ENCODE measurements at regions not wholly inside any gene's neighbourhood (a gene's known extent, or its start where the extent isn't known, plus 50 kb on each side); places are given as distances from the start of the nearest gene placed in this dataset.

DNA sequence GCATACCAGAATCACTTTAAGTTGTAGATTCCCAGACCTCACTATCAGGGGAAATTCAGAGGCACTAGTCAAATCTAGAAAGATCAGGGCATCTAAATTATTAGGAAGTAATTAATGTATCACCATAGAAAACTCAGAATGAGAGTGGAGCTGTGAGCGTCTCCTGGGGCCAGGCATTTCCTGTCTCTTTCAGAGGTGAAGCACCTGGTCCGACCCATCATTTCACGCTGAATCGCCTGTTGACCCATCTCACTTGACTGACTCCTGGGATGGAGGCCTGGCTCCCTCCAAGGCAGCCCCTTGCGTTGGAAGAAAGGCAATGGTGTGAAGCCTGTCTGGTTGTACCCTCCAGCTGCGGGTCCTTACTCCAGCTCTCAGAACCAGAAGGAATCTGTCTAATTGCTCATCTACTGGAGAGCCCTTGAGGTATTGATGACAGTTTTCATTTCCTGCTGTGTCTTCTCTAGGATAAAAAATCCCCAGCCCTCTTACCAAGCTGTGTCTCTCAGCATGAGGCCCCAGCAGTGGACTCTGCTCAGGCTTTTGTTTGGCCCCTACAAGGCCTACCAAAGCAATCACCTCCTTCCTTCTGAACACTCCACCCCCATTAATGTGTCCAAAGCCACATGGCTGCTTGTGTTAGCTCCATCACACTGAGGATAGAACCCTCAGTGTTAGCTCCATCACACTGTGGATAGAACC lies 93.2 kb upstream of the SYT13 start:
- TF ChIP-seq FOXM1 (IDR thresholded peaks at IDR 0.05; ENCODE audit: borderline replicate concordance) = no peak
- TF ChIP-seq, protein P1, sequence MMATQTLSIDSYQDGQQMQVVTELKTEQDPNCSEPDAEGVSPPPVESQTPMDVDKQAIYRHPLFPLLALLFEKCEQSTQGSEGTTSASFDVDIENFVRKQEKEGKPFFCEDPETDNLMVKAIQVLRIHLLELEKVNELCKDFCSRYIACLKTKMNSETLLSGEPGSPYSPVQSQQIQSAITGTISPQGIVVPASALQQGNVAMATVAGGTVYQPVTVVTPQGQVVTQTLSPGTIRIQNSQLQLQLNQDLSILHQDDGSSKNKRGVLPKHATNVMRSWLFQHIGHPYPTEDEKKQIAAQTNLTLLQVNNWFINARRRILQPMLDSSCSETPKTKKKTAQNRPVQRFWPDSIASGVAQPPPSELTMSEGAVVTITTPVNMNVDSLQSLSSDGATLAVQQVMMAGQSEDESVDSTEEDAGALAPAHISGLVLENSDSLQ (IDR thresholded peaks at IDR 0.05) = no peak
- no peak for TF ChIP-seq CTBP1 (IDR thresholded peaks at IDR 0.05; ENCODE audit: borderline replicate concordance)
- no peak for TF ChIP-seq ELF4 (IDR thresholded peaks at IDR 0.05)
- TF ChIP-seq FOXK2 (IDR thresholded peaks at IDR 0.05) = no peak
- TF ChIP-seq FOXA1 (IDR thresholded peaks at IDR 0.05) = no peak
- TF ChIP-seq L3MBTL2 (conservative IDR thresholded peaks at IDR 0.05) = no peak
- no peak for TF ChIP-seq ZNF384 (IDR thresholded peaks at IDR 0.05)
- TF ChIP-seq TARDBP (IDR thresholded peaks at IDR 0.05) = no peak
- TF ChIP-seq HDGF (IDR thresholded peaks at IDR 0.05; ENCODE audit: borderline replicate concordance) = no peak
- no peak for TF ChIP-seq LEF1 (IDR thresholded peaks at IDR 0.05; ENCODE audit: borderline replicate concordance)
- no peak for TF ChIP-seq ARNT (IDR thresholded peaks at IDR 0.05)
